Stimulated activated CD8-positive, alpha-beta memory T cell treated with anti-CD3 and anti-CD28 coated beads, Interleukin-7, amount 100 ng/mL, for 1 hour (primary cell): ENCODE measurements at regions not wholly inside any gene's neighbourhood (a gene's known extent, or its start where the extent isn't known, plus 50 kb on each side); places are given as distances from the start of the nearest gene placed in this dataset.
"Not testable (repeated sequence)": the region's sequence is repeated elsewhere in the genome, so short reads cannot be mapped to it uniquely, and the experiment has no call there.

Source experiments
- DNase-seq, 2 donors: peaks; one replicate each; pipeline ENCODE4 v3.0.0-alpha.2; 2020; ENCODE audit warnings: low read depth in 2 of 2

DNA sequence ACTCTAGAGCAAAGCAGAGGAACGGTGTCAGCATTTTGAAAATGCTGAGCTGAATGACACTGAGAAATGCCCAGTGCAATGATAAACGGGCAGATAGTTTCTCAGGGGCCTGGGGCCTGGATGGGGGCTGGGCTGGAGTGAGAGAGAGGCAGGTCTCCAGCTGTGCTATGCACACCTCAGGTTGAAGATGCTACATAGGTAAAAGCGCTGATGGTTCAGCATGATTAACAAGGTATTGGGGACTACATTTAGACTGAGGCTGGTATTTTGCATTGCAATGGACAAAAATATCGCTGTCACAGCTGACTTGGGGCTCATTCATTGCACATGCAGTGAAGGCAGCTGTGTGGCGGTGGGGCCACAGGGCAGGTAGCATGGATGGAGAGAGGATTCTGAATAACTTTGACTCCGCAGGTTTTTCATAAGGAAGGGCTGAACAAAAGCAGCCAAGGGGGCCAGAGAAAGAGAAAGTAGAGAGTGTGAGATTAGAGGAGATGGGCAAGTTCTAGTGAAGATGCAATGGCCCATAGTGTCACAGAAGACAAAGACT lies 290.8 kb upstream of the ZNF32 start:
- no peak for DNase-seq

DNA sequence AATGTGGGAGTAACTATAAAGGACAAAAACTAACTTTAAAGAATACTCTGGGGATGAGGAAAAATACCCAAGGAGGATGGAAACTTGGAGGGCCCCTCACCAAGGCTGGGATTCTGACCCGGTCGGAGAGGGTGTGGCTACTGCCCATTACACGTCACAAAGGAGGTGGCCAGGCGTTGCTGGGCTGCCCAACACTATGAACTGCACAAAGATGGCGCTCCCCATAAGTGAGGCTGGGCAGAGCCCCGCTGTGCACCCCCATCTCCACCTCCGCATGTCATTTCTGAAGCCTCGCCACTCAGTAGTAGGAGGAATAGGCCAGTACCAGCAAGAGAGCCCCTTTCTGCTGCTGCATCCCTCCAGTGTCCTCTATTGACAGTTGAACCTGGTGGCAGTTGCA lies 290.1 kb upstream of the ZNF32 start:
- no peak for DNase-seq

DNA sequence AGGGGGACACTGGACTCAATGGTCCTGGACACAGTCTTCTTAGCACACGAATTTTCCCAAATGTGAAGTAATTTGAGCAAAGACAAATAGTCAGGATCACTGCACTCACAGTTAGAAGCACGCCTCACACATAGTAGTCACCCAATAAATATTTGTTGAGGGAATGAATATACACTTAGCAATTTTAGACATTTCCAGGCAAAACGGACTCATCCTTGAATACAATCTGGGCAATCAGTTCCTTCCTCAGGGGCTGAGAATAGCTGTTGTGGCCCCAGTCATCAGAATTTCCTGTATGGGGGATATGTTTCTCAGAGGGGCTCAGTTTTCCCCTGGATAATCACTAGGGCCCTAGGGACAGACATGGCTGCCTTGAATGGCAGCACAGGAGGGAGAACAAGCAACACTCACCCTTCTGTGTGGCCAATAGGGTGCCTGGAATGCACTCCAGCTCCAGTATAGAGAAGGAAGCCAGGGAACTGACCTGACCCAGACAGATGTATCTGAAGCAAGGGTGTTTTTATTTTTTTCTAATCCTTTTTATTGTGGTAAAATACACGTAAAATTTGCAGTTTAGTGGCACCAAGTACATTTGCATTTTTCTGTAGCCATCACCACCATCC lies 282.7 kb upstream of the ZNF32 start:
- DNase-seq = no peak

DNA sequence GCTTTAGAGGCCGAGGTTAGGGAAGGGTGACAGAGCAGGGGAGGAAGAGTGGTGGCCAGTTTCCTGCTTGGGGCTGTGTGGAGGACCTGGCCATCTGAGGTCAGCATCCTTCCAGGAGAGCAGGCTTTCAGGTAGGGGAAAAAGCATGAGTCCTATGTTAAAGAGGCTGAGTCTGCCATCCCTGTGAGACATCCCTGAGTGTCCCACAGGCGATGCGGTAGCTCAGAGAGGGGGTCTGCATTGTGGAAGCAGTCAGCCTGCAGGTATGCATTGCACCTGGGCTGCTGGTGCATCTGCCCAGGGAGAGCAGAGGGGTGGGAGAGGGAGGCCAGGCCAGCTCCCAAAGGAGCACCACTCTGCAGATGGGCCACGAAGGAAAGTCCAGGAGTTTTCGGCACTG lies 282.1 kb upstream of the ZNF32 start:
- no peak for DNase-seq

DNA sequence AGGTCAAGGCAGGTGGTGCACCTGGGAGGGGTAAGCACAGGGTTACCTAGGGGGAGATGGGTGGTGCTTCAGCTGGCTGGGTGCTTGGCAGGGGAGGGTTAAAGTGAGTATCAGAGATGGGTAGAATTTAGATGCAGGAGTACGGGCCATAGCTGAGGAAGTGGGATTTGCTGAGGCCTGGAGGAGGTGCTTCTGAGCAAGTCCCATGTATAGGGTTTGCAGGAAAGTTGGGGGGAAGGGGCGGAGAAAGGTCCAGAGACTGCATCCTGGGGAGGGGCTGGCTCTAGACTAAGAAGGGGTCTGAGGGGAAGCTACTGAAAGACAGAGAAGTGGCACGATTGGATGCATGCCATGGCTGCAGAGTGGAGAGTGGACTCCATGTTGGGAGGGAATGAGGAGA lies 281.6 kb upstream of the ZNF32 start:
- no peak for DNase-seq

DNA sequence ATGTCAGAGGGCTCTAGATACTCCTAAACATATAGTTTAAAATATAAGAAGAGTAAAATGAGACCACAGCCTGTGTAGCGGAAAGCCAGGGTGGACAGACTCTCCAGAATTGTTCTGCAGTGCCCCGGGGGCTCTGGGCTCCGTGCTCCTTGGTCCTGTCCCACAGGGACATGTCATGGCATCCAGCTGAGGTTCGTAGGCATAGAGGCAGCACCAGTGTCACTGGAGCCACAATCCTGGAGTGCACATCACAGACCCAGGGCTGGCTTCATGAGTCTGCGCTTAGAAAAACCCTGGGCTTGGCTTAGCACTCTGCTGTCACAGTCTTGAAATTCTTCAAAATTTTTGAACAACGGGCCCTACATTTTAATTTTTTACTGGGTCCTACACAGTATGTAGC lies 280.4 kb upstream of the ZNF32 start:
- DNase-seq = no peak

DNA sequence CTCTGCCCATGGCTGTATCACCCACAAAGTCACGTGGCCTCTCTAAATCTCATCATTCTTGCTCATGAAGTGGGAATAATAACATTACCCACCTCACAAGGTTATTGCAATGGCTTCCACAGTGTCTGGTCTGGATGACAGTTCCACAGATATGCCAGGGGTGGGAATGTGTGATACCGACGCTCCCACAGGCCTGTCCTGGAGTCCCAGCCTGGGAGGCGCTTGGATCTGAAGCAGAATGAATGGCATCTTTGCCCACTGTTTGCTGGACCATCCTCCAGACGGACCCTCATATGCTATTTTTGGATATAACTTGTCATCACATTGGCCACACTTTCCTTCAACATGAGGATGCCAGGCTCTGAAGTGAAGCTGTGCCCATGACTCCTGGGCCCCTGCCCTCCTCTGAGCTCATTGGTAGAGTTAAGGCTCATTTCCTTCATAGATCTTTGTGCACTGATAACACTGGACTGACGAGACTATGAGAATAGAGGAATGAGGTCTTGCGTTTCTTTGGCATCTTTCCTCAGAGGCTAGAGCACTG lies 279.8 kb upstream of the ZNF32 start:
- no peak for DNase-seq

DNA sequence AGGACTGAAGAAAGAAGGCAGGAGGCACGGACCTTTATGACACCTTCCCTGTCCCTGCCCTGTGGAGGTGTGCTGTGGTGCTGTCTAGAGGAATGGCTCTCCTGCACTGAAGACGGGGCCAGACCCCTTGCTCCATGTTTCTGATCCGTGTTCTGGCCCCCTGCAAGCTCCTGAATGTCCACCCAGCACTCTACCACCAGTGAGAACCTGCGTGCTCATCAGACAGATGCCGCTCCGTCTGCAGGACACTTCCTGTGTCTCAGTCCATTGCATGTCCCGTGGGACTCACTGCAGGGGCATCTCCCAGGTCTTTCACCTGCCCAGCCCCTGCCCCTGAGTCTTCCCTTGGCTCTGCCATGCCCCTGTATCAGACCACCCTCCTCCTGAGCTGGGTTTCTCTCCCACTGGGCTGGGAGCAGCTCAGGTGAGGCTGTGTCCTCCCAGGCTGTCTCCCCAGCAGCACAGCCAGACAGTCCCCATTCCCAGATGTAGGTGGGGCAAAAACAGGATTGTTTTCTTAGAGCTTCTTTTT lies 278.3 kb upstream of the ZNF32 start:
- DNase-seq = no peak

DNA sequence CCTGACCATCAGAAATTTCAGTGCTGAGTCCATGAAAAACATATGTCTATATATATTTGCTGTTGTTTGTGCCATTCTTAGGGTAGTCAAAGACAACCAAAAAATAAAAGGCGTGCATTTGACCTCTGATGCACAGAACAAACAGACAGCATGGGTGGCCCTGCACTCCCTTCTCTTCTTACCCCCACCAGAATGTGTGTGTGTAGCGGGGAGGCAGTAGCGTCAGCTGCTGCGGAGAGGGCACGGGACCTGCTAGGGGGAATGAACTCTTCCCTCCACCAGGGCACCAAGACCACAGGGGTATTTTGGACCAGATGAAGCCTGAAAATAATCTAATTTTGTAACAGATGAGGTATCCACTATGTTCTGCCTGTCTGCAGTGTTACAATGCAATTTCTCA lies 277.7 kb upstream of the ZNF32 start:
- DNase-seq = no peak

DNA sequence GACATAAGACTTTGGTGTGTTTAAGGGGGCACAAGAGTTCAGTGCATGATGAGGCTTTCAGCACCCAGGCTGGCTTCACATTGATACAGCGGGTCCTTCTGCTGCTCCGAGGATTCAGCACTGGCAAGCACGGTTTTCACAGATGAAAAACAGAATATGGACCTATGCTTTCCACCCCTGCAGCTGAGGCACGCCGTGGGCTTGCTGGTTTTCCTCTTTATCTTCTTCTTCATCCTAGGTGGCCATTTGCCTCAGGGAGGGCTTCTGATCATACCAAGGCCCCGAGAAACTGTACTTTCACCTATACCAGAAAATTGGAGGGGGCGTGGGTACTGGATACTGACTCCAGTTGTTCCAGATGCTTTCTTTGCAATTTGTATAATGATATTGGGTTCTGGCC lies 277.1 kb upstream of the ZNF32 start:
- no peak for DNase-seq

DNA sequence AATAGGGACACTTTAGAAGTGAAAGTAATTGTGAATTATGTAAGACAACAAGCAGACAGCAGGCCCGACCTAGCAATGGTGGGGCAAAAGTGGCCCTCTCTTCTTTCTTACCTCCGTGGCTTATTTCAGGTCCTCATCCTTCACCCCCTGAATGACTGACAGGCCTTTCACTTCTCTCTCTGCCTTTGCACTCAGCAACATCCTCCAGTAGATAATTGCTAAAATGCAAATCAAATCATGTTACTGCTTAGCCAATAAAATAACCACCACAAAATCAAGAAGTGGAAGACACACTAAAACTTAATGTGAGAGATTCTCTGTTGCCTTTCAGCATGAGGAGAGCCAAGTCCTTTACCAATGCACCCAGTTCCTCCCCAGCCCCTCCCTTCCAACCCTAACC lies 274.6 kb upstream of the ZNF32 start:
- no peak for DNase-seq

DNA sequence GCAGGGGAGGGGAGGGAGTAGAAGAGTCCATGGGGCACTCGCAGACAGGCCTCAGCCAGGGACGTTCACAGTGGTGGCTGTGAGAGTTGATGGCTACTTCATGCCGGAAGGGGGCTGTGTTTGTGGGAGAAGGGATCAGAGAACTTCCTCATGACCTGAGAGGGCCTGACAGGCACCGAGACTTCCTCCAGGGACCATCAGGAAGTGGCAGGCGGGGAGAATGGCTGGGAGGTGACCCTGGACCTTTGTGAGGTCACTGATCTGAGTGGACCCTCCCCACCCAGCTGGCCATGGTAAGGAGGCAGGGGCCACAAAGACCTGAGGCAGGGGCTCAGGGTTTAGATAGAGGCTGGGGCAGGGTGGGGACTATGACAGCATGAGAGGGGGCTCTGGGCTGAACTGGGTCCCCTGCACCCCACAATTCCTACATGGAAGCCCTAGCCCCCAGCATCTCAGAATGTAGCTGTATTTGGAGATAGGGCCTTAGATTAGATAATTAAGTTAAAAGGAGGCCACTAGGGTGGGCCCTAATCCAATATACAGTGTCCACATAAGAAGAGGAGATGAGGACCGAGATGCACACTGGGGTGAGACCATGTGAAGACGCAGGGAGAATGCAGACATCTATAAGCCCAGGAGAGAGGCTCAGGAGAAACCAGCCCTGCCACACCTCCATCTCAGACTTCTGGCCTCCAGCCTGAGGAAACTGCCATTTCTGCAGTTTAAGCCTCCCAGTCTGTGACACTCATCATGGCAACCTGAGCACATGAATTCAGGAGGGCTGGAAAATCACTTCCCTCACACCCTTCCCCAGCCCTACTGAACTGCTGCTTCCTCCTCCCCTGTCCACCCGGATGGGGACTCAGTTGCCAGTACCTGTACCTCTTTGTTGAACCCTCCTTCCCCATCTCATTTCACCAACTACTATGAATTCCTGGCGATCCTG lies 273.9 kb upstream of the ZNF32 start:
- DNase-seq = no peak

DNA sequence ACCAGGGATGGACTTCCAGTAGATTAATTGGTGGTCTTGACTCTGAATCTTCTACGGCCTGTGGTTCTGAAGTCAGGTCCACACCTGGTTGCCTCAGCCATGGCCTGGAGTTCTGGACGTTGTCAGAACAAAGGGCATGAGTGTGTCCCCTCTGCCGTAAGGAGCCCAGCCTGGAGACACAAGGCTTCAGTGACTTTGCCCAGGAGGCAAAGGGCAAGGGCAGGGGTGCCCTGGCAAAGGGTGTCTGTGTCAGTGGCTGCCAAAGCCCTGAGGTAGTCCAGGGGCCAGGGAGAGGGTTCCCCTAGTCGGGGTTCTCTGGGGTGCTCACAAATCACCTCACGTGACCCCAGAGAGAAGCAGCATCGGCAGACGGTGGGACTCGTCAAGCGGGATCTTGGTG lies 273.2 kb upstream of the ZNF32 start:
- no peak for DNase-seq

DNA sequence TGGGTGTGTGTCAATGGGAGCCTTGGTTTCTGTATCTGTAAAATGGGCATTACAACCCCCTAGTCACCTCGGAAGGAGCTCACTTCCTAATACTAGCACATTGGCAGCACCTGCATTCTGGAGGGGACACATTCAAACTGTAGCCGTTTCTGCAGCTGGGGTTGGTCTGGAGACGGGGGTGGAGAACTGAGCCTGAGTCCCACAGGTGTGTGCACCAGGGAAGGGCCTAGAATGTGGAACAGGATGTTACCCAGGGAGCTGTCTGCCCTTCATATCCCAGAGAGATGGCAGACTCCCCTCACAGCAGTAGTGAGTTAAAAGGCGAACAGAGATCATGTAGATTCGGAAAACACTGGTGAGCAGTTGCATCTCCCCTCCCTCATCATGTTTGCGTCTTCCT lies 272.8 kb upstream of the ZNF32 start:
- no peak for DNase-seq

DNA sequence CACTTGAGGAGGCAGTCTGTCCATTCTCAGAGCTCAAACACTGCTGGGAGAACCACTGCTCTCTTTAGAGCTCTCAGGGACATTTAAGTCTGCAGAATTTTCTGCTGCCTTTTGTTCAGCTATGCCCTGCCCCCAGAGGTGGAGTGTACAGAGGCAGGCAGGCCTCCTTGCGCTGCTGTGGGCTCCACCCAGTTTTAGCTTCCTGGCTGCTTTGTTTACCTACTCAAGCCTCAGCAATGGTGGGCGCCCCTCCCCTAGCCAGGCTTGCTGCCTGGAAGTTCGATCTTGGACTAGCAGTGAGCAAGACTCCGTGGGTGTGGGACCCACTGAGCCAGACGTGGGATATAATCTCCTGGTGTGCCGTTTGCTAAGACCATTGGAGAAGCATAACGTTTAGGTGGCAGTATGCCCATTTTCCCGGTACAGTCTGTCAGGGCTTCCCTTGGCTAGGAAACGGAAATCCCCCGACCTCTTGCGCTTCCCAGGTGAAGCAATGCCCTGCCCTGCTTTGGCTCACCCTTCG lies 271.6 kb upstream of the ZNF32 start:
- not testable (repeated sequence) for DNase-seq

DNA sequence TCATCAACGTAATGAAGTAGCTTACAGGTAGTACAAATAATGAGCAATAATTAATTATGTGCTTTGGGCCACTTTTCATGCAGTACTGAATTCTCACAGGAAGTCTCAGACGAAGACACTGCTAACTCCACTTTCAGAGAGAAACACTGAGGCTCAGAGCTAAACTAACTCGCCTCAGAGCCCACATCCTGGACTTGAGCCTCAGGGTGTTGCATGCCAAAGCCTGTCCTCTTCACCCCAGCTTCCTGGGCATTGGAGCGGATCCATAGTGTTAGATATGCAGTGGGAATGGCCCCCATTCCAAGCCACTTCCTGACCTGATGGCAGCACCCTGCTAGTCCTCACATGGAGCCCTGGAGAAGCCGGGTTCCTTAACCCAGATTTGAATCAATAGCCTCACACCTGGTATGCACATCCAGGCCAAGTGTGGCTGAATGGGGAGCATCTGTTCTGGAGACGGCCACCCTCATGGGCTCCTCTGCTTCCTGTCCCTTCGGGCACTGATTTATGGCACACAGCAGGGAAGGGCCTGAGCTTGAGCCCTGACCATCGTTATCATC lies 265.1 kb upstream of the ZNF32 start:
- DNase-seq = no peak

DNA sequence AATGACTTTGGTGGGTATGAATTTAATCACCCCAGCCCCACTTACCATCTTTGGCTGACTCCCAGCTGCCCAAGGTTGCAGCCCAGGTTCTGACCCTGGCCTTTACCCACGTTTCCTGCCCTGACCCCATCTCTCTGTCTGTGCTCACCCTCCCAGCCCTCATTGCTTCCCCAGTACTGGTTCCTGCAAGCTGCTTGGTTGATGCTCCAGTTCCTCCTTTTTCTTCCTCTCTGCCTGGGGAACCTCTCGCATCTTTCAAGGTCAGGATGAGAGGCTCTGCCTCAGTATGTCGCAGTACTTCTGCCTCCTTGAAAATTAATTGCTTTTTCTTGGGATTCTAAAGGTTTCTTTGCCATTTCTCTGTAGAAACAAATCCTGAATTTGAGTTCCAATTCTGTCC lies 263.8 kb upstream of the ZNF32 start:
- DNase-seq = no peak

DNA sequence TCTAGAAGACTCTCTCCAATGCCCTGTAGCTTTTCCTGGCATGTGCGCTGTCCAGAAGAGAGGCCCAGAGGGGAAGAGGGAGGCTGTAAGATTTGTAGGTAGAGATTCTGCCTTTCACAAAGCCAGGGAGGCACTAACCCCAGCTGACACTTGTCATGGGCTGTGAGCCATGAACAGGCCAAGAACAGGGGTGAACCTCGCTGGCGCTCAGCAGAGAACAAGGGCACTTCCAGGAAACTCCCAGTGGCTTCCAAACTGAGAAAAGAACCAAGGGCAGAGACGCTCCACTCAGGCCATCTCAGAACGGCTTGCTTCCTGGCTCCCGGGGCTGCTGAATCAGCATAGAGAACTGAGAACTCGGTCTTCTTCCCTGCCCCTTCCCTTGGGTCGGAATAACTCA lies 257.8 kb upstream of the ZNF32 start:
- no peak for DNase-seq

DNA sequence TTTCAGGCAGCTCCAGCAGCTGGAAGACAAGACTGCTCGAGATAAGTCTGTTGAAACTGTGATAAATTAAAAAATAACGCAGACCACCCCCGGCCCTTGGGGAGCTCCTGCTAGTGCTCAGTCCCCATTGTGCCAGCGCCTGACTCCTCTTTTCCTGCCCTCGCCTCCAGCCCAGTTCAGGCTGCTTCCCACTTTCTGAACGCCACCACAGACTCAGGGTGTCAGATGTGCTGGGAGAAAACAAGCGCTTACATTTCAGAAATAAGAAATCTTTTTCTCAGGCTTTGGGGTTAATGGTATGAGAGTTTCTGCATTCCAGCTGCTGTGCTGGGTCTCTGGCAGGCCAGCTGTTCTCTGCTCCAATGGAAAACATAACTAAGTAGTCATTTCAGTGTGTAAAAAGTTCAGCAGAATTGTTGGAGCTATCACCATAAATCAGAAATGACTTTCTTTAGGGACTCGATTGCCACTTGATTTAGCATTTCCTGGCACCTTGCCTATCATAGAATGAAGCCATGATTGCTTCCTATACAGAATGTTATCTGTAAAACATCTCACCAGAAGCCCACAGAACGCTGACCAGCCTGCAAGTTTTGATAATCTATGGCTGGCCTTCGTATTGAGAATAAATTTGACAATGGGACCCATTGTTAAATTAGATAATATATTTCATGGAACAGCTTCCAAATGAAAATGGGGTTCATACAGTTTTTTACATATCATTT lies 257.0 kb upstream of the ZNF32 start:
- no peak for DNase-seq

DNA sequence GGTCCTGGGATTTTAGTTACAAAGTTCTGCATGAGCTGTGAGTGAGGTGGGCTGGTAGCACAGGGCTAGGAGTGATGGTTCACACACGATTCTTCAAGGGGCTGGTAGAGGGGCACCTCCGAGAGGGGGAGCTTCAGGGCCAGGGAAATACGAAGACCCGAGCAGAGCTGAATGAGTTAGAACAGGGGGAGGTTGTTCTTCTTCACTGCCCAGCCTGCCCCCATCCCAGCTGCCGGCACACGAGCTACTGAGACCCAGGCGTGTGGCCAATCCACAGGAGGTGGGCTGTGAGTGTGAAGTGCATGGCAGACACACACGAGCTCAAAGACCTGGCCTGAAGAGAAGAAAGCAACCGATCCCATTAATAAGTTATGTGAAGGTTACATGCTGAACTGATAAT lies 256.2 kb upstream of the ZNF32 start:
- DNase-seq = no peak

DNA sequence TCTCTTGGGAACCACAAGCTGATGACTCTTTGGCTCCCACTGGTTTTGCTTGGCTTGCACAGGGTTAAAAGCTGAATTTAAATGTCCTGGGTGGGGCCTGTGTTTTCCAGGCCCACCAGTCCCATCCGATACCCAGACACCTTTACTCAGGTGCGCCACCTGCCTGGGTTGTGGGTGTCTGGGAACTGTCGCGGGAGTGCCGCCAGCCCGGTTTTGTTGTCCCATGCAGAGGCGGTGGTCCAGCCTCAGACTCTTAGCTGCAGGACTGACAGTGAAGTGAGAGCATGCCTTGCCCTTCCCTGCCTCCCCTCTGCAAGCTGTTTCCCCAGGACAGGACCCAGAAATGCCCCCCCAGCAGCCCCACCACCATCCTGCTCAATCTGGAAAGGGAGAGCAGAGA lies 255.6 kb upstream of the ZNF32 start:
- no peak for DNase-seq
